Fibroblast of lung (primary cell): ENCODE measurements at regions not wholly inside any gene's neighbourhood (a gene's known extent, or its start where the extent isn't known, plus 50 kb on each side); places are given as distances from the start of the nearest gene placed in this dataset.

Experiments
- CTCF ChIP-seq, 2 donors: IDR thresholded peaks in 1 of 2; conservative IDR thresholded peaks in 1 of 2; 1 replicate in 1 of 2; 2 replicates in 1 of 2; pipeline ENCODE4 v1.5.1; 2011 to 2012; ENCODE audit warnings: low read length in 2 of 2, control low read depth in 1 of 2, inconsistent platforms in 1 of 2, low read depth in 1 of 2, mild to moderate bottlenecking in 1 of 2
- EZH2 ChIP-seq: IDR thresholded peaks from 2 replicates; pipeline ENCODE4 v1.5.1; 2012; ENCODE audit warnings: low read length, control low read depth, mild to moderate bottlenecking; ENCODE audit errors: missing control alignments

DNA sequence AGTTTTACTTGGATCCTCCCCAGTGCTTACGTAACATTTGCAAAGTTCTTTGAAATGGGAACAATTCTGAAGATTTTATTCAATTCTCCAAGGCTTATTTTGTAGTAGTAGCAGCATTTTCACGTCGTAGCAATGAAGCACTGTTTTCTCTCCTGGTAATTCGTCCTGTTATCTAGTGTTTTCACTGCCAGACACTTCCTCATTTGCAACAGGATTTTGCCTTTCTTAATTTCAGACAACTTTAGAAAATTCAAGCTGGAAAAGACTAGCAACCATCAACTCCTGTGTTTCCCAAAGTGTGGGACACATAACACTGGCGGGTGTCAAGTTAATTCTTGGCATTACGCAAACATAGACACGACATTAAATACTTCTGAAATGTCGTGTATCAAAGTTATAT, 131.6 kb downstream of the CHD9NB start:
- no peak for TF ChIP-seq EZH2
- TF ChIP-seq CTCF (conservative IDR thresholded peaks at IDR 0.05 in 1 of 2, IDR thresholded peaks at IDR 0.05 in 1 of 2; ENCODE audit: low read depth in 1 of 2, low read length in 2 of 2) = no peak
